Fibroblast of skin of right biceps (primary cell): ENCODE measurements at regions not wholly inside any gene's neighbourhood (a gene's known extent, or its start where the extent isn't known, plus 50 kb on each side); places are given as distances from the start of the nearest gene placed in this dataset.
"Not testable (repeated sequence)": the region's sequence is repeated elsewhere in the genome, so short reads cannot be mapped to it uniquely, and the experiment has no call there.

Experiments used
- DNase-seq: peaks from one replicate; pipeline ENCODE4 v3.0.0-alpha.2; 2013

- DNase-seq, result not testable (repeated sequence)
Measured at GRCh38 chr4:42288876-42289275, 108.4 kb upstream of the SHISA3 start.

GRCh38 chr4:42292192-42292591, 105.1 kb upstream of the SHISA3 start:
- not testable (repeated sequence) for DNase-seq

- DNase-seq, result no peak
Measured at GRCh38 chr4:42293967-42294813, 103.1 kb upstream of the SHISA3 start.

GRCh38 chr4:42296196-42296595, 101.1 kb upstream of the SHISA3 start:
- no peak for DNase-seq

GRCh38 chr4:42302348-42302747, 94.9 kb upstream of the SHISA3 start:
- peak; percentile 22 for DNase-seq

GRCh38 chr4:42306221-42307109, 90.8 kb upstream of the SHISA3 start:
- DNase-seq, result no peak

GRCh38 chr4:42308247-42308646, 89.0 kb upstream of the SHISA3 start:
- DNase-seq, result no peak

GRCh38 chr4:42309361-42310260, 87.7 kb upstream of the SHISA3 start:
- DNase-seq, result no peak

GRCh38 chr4:42310358-42310757, 86.9 kb upstream of the SHISA3 start:
- no peak for DNase-seq

- DNase-seq, result no peak
Measured at GRCh38 chr4:42310806-42311205, 86.5 kb upstream of the SHISA3 start.

GRCh38 chr4:42311591-42311990, 85.7 kb upstream of the SHISA3 start:
- no peak for DNase-seq

GRCh38 chr4:42313420-42313819, 83.9 kb upstream of the SHISA3 start:
- DNase-seq, result not testable (repeated sequence)

- no peak for DNase-seq
Measured at GRCh38 chr4:42313872-42314271, 83.4 kb upstream of the SHISA3 start.

- DNase-seq, result no peak
Measured at GRCh38 chr4:42315231-42315630, 82.1 kb upstream of the SHISA3 start.

- no peak for DNase-seq
Measured at GRCh38 chr4:42320822-42321388, 76.4 kb upstream of the SHISA3 start.

GRCh38 chr4:42326040-42326439, 71.2 kb upstream of the SHISA3 start:
- no peak for DNase-seq

- DNase-seq, result no peak
Measured at GRCh38 chr4:42326524-42326923, 70.8 kb upstream of the SHISA3 start.

- no peak for DNase-seq
Measured at GRCh38 chr4:42327323-42327722, 70.0 kb upstream of the SHISA3 start.

- no peak for DNase-seq
Measured at GRCh38 chr4:42328978-42329377, 68.3 kb upstream of the SHISA3 start.

- no peak for DNase-seq
Measured at GRCh38 chr4:42329421-42329820, 67.9 kb upstream of the SHISA3 start.

GRCh38 chr4:42330002-42330592, 67.2 kb upstream of the SHISA3 start:
- no peak for DNase-seq

- no peak for DNase-seq
Measured at GRCh38 chr4:42331040-42331439, 66.2 kb upstream of the SHISA3 start.
